GM18870 (cell line): ENCODE measurements at regions not wholly inside any gene's neighbourhood (a gene's known extent, or its start where the extent isn't known, plus 50 kb on each side); places are given as distances from the start of the nearest gene placed in this dataset.

Experiments used
- ATAC-seq: cut with Tn5 transposase; IDR thresholded peaks from one replicate; pipeline ENCODE4 v1.9.1; 2021; ENCODE audit warnings: moderate library complexity; ENCODE audit not compliant: unreplicated experiment

GRCh38 chr11:135075740-135076139 lies 663.7 kb upstream of the B3GAT1 start:
- no peak for ATAC-seq

GRCh38 chr11:135074397-135074998 lies 662.5 kb upstream of the B3GAT1 start:
- ATAC-seq = no peak

- ATAC-seq = no peak
Observed at GRCh38 chr11:135073870-135074269, 661.8 kb upstream of the B3GAT1 start.

GRCh38 chr11:135073381-135073780 lies 661.3 kb upstream of the B3GAT1 start:
- ATAC-seq = no peak

- no peak for ATAC-seq
Observed at GRCh38 chr11:135069890-135070289, 657.8 kb upstream of the B3GAT1 start.

- no peak for ATAC-seq
Observed at GRCh38 chr11:135069063-135069462, 657.0 kb upstream of the B3GAT1 start.

- ATAC-seq = no peak
Observed at GRCh38 chr11:135062994-135063393, 651.0 kb upstream of the B3GAT1 start.

GRCh38 chr11:135061166-135061565 lies 649.1 kb upstream of the B3GAT1 start:
- ATAC-seq = no peak

GRCh38 chr11:135046986-135047385 lies 634.9 kb upstream of the B3GAT1 start:
- ATAC-seq = no peak

- ATAC-seq = no peak
Observed at GRCh38 chr11:135046556-135046955, 634.5 kb upstream of the B3GAT1 start.

GRCh38 chr11:135043434-135043833 lies 631.4 kb upstream of the B3GAT1 start:
- no peak for ATAC-seq

- no peak for ATAC-seq
Observed at GRCh38 chr11:135037828-135038227, 625.8 kb upstream of the B3GAT1 start.

GRCh38 chr11:135036488-135037297 lies 624.7 kb upstream of the B3GAT1 start:
- ATAC-seq = no peak

GRCh38 chr11:135035282-135035681 lies 623.2 kb upstream of the B3GAT1 start:
- no peak for ATAC-seq

- ATAC-seq = no peak
Observed at GRCh38 chr11:135033540-135033939, 621.5 kb upstream of the B3GAT1 start.

- ATAC-seq = no peak
Observed at GRCh38 chr11:135031205-135031989, 619.4 kb upstream of the B3GAT1 start.

GRCh38 chr11:135027461-135027860 lies 615.4 kb upstream of the B3GAT1 start:
- no peak for ATAC-seq

- no peak for ATAC-seq
Observed at GRCh38 chr11:135023499-135023898, 611.5 kb upstream of the B3GAT1 start.

- no peak for ATAC-seq
Observed at GRCh38 chr11:135022454-135022853, 610.4 kb upstream of the B3GAT1 start.

- no peak for ATAC-seq
Observed at GRCh38 chr11:135019899-135020298, 607.9 kb upstream of the B3GAT1 start.

GRCh38 chr11:135019343-135019871 lies 607.4 kb upstream of the B3GAT1 start:
- ATAC-seq = no peak

GRCh38 chr11:135017296-135017695 lies 605.3 kb upstream of the B3GAT1 start:
- no peak for ATAC-seq
